ENCODE measurements at regions not wholly inside any gene's neighbourhood (a gene's known extent, or its start where the extent isn't known, plus 50 kb on each side); places are given as distances from the start of the nearest gene placed in this dataset.

GRCh38 chr10:130546841-130547240 is 410.6 kb downstream of the GLRX3 start:
- no peak overlapping the region for H3K9ac ChIP-seq (ENCODE audit: low read depth, low read length)

More at GRCh38 chr10:130546841-130547240, 410.6 kb downstream of the GLRX3 start:
- intact Hi-C loops (cut with micrococcal nuclease) (no loop called here), in situ Hi-C loops (cut with MboI; ENCODE audit: low sequenced_read_pairs) (no loop called here), dilution Hi-C loops (cut with HindIII; ENCODE audit: low sequenced_read_pairs, unreplicated experiment) (no loop called here)
- ATAC-seq (ENCODE audit: low read depth): no peak
- H3K14ac ChIP-seq (replicated peaks; ENCODE audit: low read depth, low read length): no peak overlapping the region
- no peak overlapping the region for H2BK5ac ChIP-seq (ENCODE audit: low read depth, low read length, poor library complexity, severe bottlenecking)
- no peak for DNase-seq
- no peak overlapping the region for H3K4ac ChIP-seq (ENCODE audit: low read depth, low read length)
- BruUV-seq (replicated peaks): no TSS peak
- H4K20me1 ChIP-seq (ENCODE audit: insufficient read depth, low read length): no peaks in the 10 kb centered on the region
- no peak overlapping the region for H2AK5ac ChIP-seq (ENCODE audit: low read depth, low read length)
- WGBS, 2 experiments (ENCODE audit: extremely low coverage in 2 of 2, insufficient read length in 1 of 2): 80% methylated on average over 1 of the region's 7 CpGs; no CpG with 5 or more reads in 1 of the 2 experiments
- no peaks in the 10 kb centered on the region for H3K79me1 ChIP-seq (ENCODE audit: low read depth in 1 of 2, low read length in 2 of 2)
- no peak overlapping the region for H2BK120ac ChIP-seq (ENCODE audit: low read depth, low read length)
- ChIA-PET CTCF (no interaction called here), POLR2A (ENCODE audit: unreplicated experiment) (no interaction called here)
- H3K18ac ChIP-seq (ENCODE audit: low read depth, low read length): no peak overlapping the region
- no peak overlapping the region for H2AFZ ChIP-seq (replicated peaks; ENCODE audit: low read length, poor library complexity)
- no peak overlapping the region for H3K23ac ChIP-seq (ENCODE audit: low read depth, low read length)
- no peak overlapping the region for H2AK9ac ChIP-seq (replicated peaks; ENCODE audit: low read depth, low read length, poor library complexity)
- no peaks in the 10 kb centered on the region for H3K36me3 ChIP-seq (ENCODE audit: control insufficient read depth, insufficient read depth, low read length)
- TF ChIP-seq RFX5 (IDR thresholded peaks at IDR 0.05; ENCODE audit: low read depth, low read length): no peak
- TF ChIP-seq NFE2L2 (IDR thresholded peaks at IDR 0.05; ENCODE audit: low read depth, low read length): no peak
- TF ChIP-seq ELK1 (IDR thresholded peaks at IDR 0.05; ENCODE audit: borderline replicate concordance, low read depth, low read length): no peak
- TF ChIP-seq BHLHE40 (IDR thresholded peaks at IDR 0.05; ENCODE audit: low read depth, low read length): no peak
- TF ChIP-seq POLR2A (IDR thresholded peaks at IDR 0.05; ENCODE audit: low read depth, low read length): no peak
- TF ChIP-seq MXI1 (IDR thresholded peaks at IDR 0.05; ENCODE audit: borderline replicate concordance, low read depth, low read length): no peak
- no peak for TF ChIP-seq CHD1 (IDR thresholded peaks at IDR 0.05; ENCODE audit: low read depth, low read length)
- no peak for TF ChIP-seq MAZ (IDR thresholded peaks at IDR 0.05; ENCODE audit: borderline replicate concordance, low read depth, low read length)
- no peak for TF ChIP-seq USF2 (IDR thresholded peaks at IDR 0.05; ENCODE audit: low read depth, low read length)
- TF ChIP-seq RCOR1 (IDR thresholded peaks at IDR 0.05; ENCODE audit: insufficient replicate concordance, low read length): no peak
- TF ChIP-seq RAD21 (IDR thresholded peaks at IDR 0.05; ENCODE audit: low read length): no peak
- no peak for TF ChIP-seq MAFK (IDR thresholded peaks at IDR 0.05; ENCODE audit: low read depth, low read length)
- no peak for TF ChIP-seq CTCF (conservative IDR thresholded peaks at IDR 0.05; ENCODE audit: low read depth, low read length)
- no peak for TF ChIP-seq FOS (IDR thresholded peaks at IDR 0.05; ENCODE audit: low read depth, low read length)
- no peak for TF ChIP-seq CEBPB (IDR thresholded peaks at IDR 0.05; ENCODE audit: low read depth, low read length)
- TF ChIP-seq SMC3 (IDR thresholded peaks at IDR 0.05; ENCODE audit: low read depth, low read length): no peak
- H3K4me3 ChIP-seq (ENCODE audit: insufficient read depth, low read depth, low read length): no peak overlapping the region
- no peak overlapping the region for H2BK15ac ChIP-seq (ENCODE audit: low read depth, low read length)
- H2BK20ac ChIP-seq (ENCODE audit: low read depth, low read length): no peak overlapping the region
- no peak overlapping the region for H4K91ac ChIP-seq (ENCODE audit: insufficient read depth, low read depth, low read length)
- no peaks in the 10 kb centered on the region for H3K27me3 ChIP-seq (ENCODE audit: control insufficient read depth, insufficient read depth, low read length)
- no peaks in the 10 kb centered on the region for H3K4me1 ChIP-seq (ENCODE audit: control insufficient read depth, insufficient read depth, low read length)
- H3K9me1 ChIP-seq (ENCODE audit: insufficient read depth, low read length): no peaks in the 10 kb centered on the region
- peaks cover 48% of the 10 kb centered on the region for H3K9me3 ChIP-seq (ENCODE audit: control insufficient read depth, insufficient read depth, low read length)
- H3K56ac ChIP-seq (ENCODE audit: extremely low read depth, insufficient read depth, low read length): no peak overlapping the region
- no peak overlapping the region for H4K8ac ChIP-seq (ENCODE audit: low read depth in 2 of 2, low read length in 2 of 2)
- no peak overlapping the region for H3K4me2 ChIP-seq (ENCODE audit: low read depth, low read length)
- H3K27ac ChIP-seq (ENCODE audit: insufficient read depth, low read length): no peak overlapping the region
- H4K5ac ChIP-seq (ENCODE audit: low read depth, low read length): no peak overlapping the region
